COLO668 (cell line): ENCODE measurements at regions not wholly inside any gene's neighbourhood (a gene's known extent, or its start where the extent isn't known, plus 50 kb on each side); places are given as distances from the start of the nearest gene placed in this dataset.
"Not testable (repeated sequence)": the region's sequence is repeated elsewhere in the genome, so short reads cannot be mapped to it uniquely, and the experiment has no call there.

Source experiments
- DNase-seq: peaks from one replicate; lab custom pipeline; 2025; ENCODE audit not compliant: unreplicated experiment; lab: John Stamatoyannopoulos, UW

DNA sequence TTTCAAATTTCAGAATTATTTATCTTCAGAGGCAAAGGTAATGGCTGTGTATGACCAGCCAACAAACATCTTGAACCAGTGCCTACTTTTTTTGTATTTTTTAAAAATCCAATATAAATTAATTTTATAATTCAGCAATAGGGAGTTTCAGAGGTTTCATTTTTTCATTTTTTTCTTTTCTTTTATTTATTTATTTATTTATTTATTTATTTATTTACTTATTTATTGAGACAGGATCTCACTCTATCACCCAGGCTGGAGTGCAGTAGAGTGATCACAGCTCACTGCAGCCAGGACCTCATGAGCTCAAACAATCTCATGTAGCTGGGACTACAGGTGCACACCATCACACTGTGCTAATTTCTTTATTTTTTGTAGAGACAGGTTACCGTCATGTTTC is 250.5 kb downstream of the TMEM47 start:
- no peak for DNase-seq

DNA sequence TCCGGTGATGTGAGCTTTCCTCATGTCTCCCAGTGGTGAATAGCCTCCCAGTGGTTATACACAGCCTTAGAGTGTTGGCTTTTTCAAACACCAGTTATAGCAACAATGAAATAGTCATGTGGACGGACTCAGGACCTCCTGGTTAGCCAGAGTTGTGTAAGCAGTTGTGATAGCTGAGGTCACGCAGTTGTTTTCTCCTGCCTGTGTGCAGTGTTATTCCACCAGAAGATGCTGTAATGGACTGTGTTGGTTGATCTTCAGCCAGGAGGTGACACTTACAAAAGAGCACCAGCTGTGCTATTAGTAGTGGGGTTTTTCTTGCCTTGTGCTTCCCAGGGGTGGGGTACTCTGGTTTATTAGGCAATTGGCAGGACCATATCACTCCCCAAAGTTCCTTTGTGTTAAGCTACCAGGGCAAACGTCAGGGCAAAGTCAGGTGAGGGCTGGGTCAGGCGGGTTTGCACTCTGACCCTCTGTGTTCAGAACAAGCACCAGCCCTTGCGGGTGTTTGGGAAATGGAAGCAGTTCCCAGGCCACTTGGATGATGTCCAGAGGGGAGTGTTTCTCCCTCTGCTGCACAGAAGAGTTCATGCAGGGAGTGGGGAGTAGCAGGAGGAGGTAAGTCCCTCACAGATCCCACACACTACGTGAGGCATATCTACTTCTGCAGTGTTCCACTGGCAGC is 252.6 kb downstream of the TMEM47 start:
- no peak for DNase-seq

DNA sequence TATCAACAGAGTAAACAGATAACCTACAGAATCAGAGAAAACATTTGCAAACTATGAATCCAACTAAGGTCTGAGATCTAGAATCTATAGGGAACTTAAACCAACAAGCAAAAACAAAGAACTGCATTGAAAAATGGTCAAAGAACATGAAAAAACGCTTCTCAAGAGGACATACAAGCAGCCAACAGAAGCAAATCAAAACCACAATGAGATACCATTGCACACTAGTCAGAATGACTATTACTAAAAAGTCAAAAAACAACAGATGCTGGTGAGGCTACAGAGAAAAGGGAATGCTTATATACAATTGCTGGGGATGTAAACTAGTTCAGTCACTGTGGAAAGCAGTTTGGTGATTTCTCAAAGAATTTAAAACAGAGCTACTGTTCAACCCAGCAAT is 255.7 kb downstream of the TMEM47 start:
- DNase-seq = no peak

DNA sequence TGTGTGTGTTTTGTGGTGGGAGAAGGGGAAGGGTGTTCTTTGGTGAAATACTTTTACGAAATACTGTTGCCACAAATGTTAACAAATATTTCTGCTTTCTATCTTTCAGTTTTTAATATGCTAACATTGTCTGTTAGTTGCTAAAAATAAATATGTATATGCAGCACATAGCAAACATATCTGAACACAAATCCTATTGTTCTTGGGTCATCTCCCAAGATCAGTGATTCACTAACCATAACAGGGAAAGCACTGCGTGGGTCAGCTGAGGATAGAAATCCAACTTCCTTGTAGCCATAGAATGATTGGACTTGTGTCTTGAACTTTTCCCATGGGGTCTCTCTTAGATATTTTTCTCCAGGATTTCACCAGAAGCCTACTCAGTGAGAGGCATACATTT is 250.3 kb upstream of the FAM47A start:
- no peak for DNase-seq

DNA sequence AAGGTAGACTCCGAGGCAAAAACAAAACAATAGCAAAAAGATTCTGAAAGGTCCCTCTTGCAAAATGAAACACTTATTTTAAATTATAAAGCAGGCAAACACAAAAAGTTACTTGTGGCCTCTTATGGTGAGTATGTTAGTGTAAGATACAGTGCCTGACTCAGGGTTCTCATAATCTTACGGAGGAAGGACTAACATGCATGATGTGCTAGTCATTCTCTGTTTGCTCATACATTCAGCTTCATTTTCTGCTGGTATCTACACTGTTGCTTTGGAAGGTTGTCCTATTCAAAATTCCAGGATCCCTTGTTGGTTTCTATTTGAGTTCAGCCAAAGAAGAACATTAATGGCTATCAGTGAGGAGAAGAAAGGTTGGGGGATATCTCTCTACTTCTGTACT is 249.1 kb upstream of the FAM47A start:
- no peak for DNase-seq

DNA sequence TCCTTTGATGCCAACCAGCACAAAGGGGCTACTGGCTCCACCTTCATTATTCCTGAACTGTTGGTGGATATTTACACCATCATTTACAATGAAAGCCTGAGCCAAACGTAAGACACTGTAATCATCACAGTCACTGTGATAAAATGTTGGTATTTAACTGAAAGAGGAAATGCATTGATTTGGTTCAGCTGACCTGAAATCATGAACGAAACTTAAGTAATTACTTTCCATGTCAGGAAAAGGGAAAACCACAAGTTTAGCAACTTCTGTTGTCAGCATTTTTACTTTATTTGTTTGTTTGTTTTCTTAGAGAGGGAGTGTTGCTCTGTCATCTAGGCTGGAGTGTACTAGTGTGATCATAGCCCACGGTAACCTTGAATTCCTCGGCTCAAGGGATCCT is 247.8 kb upstream of the FAM47A start:
- no peak for DNase-seq

DNA sequence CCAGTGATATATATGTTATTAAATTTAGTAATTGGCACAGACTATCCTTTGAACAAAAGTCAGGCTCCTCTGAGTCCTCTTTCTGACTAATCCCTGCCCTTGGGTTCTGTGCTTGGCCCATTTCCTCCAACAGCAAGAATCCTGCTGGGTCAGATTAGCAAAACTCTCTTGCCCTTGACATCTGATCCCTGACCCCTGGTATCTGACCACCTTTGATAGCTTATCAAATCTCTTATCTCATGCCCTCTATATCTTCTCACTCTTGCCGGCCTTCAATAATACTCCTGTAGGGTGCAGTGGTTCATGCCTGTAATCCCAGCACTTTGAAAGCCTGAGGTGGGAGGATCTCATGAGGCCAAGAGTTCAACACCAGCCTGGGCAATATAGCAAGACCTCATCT is 245.5 kb upstream of the FAM47A start:
- DNase-seq = no peak

DNA sequence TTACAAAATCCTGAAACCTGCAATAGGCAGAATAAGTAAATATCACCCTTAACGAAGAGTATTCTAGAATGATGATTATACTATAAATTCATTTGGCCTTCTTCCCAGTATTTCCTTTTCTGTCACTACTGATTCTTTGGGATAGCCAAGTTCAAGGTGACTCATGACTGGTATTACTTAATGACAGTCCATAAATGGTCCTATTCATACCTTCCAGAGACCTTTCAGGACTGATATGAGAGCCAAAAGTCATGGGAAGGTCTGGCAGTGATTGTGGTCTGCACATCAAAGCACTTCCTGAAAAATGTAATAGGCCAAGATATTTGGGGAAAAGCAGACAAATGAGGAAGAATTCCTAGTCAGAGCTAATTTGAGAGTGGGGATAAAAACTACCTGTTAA is 239.6 kb upstream of the FAM47A start:
- DNase-seq = no peak

DNA sequence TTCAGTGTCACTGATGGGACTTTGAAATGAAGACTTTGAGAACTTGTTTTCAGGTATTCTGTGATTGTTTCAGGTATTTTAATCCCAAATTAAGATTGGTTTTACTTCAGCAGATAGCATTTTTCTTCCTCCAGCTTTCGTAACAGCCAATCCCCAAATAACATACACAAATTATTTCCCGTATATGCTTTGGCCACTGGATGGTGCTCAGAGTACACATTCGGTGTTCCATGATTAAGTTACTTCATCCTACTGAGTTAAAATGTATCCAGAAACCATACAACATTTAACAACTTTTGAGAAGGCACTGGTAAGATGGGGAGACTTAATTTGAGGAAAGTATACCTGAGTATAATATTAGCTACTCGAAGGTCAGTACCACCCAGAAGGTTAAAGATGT is 233.4 kb upstream of the FAM47A start:
- DNase-seq = peak; percentile 0

DNA sequence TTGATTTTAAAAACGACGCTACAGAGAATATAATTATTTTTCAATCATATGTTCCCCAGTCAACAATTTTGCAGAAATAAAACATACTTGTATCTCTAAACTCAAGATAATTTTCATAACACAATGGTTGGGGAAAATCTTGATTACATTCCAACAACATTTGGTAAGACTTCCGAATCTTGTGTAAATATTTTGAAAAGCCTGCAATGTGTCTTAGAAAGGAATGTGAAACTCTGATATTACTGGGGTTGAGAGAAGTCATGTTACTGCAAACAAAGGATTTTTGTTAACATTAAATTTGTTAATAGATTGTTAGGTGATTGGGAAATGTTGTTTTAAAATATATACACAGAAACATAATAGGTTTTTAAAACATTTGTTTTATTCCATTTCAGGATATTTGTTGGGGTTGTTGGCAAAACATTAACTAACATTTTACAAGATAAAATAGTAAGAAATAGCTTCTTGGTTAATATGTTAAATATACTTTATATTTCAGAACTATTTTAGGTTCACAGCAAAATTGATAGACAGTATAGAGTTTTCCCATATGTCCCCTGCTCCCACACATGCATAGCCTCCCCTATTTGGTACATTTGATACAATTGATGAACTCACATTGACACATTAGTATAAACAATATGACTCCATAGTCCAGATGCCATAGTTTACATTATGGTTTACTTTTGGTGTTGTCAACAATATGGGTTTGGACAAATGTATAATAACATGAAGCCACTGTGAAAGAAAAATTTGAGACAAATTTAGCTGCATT is 218.6 kb upstream of the FAM47A start:
- no peak for DNase-seq

DNA sequence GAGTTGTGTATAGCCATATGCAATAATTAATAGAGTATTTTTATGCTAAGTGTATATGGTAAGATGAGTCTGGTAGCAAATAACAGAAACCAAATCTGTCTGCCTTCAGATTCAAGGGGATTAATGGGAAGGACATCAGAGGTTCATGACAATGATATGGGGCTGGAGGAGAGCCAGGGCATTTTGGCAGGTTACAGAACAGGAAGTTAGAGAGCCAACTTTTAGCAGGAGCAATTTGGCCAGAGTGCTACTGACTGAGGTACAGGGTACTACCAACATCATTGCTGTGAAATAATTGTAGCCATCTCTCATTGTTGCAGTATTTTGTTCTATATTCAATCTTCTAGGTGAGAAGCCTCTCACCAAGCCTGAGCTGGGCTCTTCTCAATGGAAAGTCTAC is 210.9 kb upstream of the FAM47A start:
- DNase-seq = no peak

DNA sequence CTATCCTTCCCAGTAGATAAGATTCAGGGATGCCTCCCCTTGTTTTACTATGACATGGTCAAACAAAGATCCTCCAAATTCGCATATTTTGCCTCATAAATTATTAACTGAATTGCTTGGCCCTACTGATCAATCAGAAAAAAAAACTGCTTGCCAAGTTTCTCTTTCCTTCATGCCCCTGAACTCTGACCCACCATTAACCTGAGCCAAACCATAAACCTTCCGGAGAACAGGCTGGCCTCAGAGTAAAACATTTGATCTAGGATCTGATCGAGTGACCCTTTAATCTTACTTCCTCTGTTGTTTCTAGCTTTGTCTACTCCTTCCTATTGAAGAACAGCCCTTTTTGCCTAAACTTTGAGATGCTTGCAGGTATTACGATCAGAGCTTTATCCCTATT is 209.7 kb upstream of the FAM47A start:
- DNase-seq = no peak

DNA sequence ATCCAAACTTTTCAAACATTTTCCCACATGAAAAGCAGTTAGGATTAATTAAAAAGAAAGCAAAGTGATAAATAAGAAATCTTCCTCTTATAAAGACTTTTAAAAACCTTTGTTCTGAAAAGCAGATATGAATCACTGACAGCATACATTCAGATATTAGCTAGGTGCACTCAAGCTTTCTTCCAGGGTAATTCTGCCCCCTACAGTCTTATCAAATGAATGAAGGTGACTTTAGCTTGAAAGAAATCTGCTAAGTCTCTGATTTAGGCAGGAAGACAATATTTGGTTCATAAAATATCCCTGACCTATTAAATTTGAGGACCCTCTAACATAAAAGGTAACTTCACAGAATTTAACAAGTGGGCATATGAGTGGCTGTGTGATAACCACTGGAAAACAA is 209.1 kb upstream of the FAM47A start:
- no peak for DNase-seq

DNA sequence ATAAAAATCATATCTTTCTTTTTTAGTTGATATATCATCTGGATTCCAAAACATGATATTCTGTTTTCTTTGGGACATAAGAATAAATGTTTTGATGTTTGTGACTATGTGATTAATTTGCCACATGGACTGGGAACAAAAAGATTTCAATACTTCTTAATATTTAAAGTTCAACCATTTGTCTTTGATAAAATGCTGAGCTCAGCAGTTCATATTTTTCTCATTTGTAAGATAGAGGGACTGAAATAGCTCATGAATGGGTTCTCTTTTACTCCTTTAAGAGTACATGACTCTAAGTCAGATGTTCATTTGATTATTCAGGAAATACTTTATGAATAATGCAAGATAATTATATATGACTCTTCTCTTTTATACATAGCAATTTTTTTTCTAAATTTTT is 205.9 kb upstream of the FAM47A start:
- no peak for DNase-seq

DNA sequence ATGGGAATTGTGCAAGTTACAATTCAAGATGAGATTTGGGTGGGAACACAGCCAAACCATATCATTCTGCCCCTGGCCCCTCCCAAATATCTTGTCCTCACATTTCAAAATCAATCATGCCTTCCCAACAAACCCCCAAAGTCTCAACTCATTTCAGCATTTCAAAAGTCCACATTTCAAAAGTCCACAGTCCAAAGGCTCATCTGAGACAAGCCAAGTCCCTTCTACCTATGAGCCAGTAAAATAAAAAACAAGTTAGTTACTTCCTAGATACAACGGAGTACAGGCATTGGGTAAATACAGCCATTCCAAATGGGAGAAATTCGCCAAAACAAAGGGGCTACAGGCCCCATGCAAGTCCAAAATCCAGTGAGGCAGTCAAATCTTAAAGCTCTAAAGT is 203.3 kb upstream of the FAM47A start:
- not testable (repeated sequence) for DNase-seq

DNA sequence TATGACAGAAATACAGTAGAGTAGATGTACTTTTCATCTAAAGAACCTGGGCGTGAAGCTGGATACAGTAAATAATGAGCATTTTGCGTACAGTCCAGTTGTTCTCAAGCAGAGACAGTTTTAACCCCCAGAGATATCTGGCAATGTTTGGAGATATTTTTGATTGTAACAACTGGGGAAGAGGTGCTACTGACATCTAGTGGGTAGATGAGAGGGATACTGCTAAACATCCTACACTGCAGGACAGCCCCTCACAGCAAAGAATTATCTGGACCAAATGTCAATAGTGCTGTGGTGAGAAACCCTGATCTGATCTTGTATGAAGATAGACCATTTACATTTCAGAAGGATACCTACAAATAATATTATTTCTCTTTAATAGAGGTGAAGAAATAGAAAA is 200.2 kb upstream of the FAM47A start:
- no peak for DNase-seq

DNA sequence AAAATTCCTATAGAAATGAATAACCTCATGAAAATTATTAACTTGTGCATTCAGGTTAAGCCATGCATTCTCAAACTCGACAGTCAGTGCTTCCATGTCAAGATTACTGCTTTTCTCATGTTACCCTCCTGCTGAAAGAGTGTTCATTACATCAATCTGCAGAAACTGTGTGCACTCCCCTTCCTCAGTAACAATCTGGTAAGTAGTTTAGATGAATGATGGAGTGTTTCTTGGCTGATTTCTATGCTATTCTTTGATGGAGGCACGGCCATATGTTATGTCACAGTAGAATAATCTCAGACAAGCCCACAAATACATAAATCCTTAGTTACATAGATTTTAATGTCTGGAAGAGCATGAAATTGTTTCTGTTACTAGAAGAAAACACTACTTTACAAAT is 193.3 kb upstream of the FAM47A start:
- DNase-seq = no peak

DNA sequence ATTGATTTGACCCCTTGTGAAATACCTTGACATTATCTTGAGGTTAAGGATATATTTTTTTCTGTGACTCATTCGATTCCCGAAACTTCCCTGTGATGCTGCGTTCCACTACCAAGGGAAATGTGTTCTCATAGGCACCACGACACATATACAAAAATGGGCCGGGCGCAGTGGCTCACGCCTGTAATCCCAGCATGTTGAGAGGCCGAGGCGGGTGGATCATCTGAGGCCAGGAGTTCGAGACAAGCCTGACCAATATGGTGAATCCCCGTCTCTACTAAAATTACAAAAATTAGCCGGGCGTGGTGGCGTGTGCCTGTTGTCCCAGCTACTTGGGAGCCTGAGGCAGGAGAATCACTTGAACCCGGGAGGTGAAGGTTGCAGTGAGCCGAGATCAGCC is 188.3 kb upstream of the FAM47A start:
- DNase-seq = not testable (repeated sequence)

DNA sequence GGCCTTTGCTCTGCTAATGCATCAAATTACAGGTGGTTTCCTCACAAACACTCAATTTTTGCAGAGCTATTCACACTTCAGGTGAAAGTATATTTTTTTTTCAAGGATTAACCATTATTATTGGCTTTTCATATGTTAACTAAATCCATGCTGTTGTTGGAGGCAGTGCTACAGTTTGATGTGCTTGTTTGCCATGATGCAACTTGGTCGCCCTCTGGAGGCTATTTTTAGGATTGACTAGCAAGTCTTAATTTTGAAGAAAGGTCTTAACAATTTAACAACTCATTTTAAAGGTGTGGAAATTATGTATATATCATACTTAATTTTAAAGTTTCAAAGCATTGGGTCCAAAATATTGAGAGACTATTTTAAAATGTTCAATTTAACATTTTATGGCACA is 168.8 kb upstream of the FAM47A start:
- DNase-seq = peak; percentile 29

DNA sequence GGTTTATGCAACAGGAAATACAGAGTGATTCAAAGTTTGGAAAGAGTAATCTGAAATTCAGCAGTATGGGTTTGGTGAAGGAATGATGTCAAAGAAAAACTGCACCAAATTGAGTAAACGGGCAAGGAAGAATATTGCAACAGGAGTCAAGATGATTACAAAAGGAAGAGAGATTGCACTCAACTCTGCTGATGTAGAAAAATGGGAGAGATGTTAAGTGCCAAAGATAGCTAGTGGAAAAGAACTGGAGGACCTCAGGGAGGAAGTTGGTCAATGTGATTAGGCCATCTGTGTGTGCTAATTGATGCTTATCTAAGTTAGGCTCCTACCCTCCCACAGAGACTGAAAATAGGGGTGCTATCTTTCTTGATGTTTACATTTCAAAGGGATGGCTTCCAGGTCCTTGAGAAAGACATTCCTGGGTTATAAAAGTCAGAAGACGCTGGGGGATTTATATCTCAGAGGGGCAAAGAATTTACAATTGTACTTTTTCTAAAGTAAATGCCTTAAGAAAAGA is 167.4 kb upstream of the FAM47A start:
- no peak for DNase-seq

DNA sequence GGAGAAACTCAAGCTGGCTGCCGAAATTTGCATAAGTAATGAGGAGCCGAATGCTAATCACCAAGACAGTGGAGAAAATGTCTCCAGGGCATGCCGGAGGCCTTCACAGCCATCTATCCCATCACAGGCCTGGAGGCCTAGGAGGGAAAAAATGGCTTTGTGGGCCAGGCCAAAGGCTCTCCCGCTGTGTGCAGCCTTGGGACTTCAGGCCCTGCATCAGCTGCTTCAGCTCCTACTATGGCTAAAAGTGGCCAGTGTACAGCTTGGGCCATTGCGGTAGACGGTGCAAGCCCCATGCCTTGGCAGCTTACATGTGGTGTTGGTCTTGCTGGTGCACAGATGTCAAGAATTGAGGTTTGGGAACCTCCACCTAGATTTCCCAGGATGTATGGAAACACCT is 162.6 kb upstream of the FAM47A start:
- DNase-seq = no peak

DNA sequence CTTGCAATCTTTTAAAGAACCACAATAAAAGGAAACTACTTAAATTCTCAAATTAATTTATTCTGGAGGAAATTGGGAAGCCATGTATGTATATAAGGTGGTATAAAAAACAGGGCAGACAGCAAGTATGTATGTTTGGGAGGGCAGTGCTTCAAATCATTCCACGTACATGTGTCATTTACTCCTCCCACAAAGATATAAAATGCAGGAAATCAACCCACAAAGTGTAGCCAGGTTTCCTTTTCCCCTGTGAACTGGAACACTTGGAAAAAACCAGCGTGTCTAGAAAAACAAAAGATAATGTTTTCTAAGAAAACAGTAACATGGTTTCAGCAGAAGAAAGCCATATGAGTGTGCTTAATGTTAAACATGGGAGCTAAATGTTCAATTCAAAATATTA is 156.7 kb upstream of the FAM47A start:
- DNase-seq = no peak
